Muscle of back (tissue), 3 donors: ENCODE measurements at regions not wholly inside any gene's neighbourhood (a gene's known extent, or its start where the extent isn't known, plus 50 kb on each side); places are given as distances from the start of the nearest gene placed in this dataset.
"Not testable (repeated sequence)": the region's sequence is repeated elsewhere in the genome, so short reads cannot be mapped to it uniquely, and the experiment has no call there.

Experiments used
- DNase-seq, 3 donors: peaks; one replicate each; pipeline versions ENCODE4 v3.0.0 to v3.0.0-alpha.2; 2013

GRCh38 chr1:233790121-233790520 is 114.4 kb upstream of the SLC35F3 start:
- DNase-seq: no peak

DNA sequence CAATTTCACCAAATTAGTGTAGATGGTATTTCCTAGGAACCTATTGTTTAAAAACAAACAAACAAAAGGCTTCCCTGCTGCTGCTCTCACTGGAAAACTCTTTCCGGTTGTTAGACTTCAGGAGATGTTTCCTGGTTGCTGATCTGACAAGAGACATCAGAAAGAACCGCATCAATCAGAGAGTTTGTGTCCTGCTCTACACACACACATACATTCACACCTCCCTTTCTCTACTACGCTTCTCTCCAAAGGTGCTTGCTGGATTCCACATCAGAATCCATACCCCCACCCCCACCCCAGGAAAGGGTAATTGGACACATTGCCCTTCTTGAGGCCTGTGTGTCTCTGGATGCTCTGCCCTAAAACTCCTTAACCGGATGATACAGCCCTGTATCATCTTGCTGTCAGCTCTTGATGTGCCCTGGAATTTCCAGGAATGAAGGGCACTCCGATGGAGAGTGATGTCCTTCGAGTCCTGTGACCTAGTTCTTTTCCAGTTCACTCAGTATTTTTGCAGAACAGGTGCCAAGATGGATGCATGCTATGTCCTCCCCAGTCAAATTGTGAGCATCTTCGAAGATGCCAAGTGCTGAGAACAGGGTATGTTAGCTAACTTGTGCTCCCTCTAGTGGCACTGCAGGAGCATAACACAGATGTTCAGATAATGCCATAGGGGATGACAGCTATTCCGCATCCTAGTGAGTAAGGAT is 113.7 kb upstream of the SLC35F3 start:
- peak; percentile 37 to 76 (median 61) for DNase-seq

- no peak for DNase-seq
Observed at GRCh38 chr1:233791372-233791703, 113.1 kb upstream of the SLC35F3 start.

DNA sequence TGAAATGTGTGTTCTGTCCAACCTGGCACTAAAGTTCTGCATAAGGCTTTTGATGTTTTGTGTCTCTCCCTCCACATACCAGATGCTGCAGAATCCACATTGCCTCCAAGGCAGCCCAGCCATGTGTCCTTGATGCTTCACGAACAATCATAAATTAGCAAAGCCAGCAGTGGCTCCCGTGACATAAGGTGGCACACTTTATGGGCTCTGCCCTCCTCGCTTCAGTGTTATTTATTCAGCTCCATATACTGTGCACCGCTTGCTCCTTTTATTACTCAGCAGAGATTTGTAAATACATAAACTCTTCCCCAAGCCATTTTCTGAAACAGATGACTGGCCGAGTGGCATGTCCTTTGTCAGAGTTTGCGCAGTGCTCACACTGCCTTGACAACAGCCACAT is 112.8 kb upstream of the SLC35F3 start:
- no peak for DNase-seq

GRCh38 chr1:233794863-233795262 is 109.6 kb upstream of the SLC35F3 start:
- no peak for DNase-seq

- no peak for DNase-seq
Observed at GRCh38 chr1:233796146-233796783, 108.2 kb upstream of the SLC35F3 start.

DNA sequence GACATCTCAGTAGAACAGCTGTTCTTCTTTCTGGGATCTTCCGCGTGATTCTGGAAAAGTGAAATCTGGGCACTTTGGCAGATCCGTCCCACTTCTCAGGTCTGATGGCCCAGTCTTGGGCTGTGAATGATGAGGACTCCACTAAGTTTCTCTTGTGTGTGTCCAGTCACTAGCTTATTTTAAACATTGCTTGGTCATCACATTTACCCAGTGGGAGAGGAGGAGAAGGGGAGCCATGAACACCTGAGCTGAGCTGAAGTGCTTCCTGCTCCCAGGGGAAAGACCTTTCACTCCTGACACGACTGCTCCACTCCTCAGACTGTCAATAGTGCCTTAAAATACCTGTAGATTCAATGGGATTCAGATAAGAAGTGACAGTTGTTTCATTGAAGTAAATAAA is 101.9 kb upstream of the SLC35F3 start:
- no peak for DNase-seq

DNA sequence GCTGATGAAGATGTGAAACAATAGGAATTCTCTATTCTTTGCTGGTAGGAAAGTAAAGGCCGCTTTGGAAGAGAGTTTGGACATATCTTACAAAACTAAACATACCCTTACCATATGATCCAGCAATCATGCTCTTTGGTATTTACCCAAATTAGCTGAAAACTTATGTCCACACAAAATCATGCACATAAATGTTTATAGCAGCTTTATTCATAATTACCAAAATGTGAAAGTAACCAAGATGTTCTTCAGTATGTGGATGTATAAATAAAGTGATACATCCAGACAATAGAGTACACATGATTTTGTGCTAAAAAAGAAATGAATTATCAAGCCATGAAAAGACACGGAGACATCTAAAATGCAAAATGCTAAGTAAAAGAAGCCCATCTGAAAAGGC is 98.7 kb upstream of the SLC35F3 start:
- DNase-seq: no peak

DNA sequence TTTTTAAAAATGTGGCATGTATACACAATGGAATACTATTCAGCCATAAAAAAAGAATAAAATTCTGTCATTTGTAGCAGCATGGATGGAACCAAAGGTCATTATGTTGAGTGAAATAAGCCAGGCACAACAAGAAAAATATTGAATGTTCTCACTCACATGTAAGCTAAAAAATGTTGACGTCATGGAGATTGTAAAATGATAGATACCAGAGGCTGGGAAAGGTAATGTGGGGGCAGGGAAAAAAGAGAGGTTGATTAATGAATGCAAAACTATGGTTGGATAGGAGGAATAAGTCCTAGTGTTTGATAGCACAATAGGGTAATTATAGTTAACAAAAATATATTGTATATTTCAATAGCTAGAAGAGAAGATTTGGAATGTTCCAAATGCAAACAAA is 89.1 kb upstream of the SLC35F3 start:
- DNase-seq: no peak

- no peak for DNase-seq
Observed at GRCh38 chr1:233815865-233816264, 88.6 kb upstream of the SLC35F3 start.

DNA sequence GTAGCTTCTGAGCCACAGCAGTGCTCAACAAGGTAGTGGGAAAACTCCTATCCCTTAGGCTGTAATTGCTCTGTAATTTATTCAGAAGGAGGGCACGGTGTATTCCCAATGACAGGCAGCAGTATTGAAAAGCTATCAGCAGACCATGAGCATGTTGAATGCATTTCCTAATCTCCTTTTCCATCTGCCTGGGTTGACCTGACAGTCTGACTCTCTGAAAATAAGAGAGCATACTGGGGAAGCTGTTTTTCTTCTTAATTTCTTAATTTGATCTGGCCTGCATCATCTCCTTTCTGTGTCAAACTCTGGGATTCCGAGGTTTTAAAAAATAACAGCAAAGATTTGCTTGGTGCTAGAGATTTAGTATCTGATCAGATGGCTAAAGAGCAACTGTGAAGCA is 88.1 kb upstream of the SLC35F3 start:
- DNase-seq: no peak

- DNase-seq: no peak
Observed at GRCh38 chr1:233819042-233819441, 85.4 kb upstream of the SLC35F3 start.

- not testable (repeated sequence) for DNase-seq
Observed at GRCh38 chr1:233824179-233824578, 80.3 kb upstream of the SLC35F3 start.

GRCh38 chr1:233827937-233828336 is 76.5 kb upstream of the SLC35F3 start:
- DNase-seq: not testable (repeated sequence)

GRCh38 chr1:233828480-233828879 is 76.0 kb upstream of the SLC35F3 start:
- DNase-seq: no peak

DNA sequence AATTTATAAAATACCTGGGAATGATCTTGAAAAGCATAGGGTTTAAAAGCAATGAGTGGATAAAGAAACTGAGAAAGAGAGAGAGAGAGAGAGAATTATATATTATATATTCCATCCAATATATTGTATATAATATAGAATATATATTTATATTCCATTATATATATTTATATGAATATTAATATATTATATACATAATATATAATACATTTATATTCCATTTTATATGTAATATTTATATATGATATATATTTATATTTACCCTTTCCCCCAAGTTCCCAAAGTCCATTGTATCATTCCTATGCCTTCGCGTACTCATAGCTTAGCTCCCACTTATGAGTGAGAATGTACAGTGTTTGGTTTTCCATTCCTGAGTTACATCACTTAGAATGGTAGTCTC is 69.9 kb upstream of the SLC35F3 start:
- no peak for DNase-seq

DNA sequence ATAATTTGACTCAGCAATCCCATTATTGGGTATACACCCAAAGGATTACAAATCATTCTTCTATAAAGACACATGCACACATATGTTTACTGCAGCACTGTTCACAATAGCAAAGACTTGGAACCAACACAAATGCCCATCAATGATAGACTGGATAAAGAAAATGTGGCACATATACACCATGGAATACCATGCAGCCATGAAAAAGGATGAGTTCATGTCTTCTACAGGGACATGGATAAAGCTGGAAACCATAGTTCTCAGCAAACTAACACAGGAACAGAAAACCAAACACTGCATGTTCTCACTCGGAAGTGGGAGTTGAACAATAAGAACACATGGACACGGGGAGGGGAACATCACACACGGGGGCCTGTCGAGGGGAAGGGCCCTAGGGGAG is 66.3 kb upstream of the SLC35F3 start:
- DNase-seq: not testable (repeated sequence)

DNA sequence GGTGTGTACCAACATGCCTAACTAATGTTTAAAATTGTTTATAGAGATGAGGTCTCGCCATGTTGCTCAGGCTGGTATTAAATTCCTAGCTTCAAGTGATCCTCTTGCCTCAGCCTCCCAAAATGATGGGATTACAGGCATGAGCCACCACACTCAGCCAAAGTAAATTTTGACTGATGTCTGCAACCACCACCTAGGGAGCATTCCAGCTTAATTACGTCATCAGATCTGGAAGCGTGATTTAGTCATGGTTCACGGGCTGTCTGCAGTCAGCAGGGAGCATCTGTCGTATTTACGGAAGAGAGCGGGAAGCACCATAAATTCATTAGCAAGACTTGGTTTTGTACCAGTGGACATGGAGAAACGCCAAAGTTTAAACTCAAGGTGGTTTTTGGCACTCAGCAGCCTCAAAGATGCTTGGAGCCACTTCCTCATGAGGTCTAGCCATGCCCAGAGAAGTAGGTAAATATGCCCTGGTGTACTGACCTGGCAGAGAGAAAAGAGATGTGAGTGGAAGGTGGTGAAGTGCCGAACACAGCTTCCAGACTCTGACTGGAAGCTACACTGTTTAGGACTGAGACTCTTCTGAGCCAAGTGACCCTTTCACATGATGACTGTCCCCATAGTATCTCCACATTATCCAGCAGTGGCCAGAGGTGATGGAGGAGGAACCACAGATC is 60.8 kb upstream of the SLC35F3 start:
- peak in 1 of 3 donors; percentile 8 for DNase-seq

- no peak for DNase-seq
Observed at GRCh38 chr1:233844275-233844674, 60.2 kb upstream of the SLC35F3 start.

DNA sequence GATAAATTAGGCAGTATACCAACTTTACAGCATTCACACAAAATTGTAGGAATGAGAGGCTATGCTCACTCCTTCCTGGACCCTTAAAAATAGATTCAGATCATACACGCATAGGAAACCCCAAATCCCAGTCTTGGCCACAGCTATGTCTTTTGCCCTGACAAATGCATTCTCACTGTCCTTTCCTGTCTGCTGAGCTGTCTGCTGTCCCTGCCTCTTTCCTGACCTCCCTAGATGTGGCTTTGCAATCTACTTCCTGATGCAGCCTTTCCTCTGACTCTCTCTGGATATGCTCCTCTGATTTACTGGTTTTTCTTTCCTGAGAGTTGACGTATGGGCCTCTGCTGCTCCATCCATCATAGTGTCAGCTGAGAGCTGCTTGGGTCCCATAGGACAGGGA is 59.8 kb upstream of the SLC35F3 start:
- no peak for DNase-seq
